ENCODE measurements at regions not wholly inside any gene's neighbourhood (a gene's known extent, or its start where the extent isn't known, plus 50 kb on each side); places are given as distances from the start of the nearest gene placed in this dataset.
"Not testable (repeated sequence)": the region's sequence is repeated elsewhere in the genome, so short reads cannot be mapped to it uniquely, and the experiment has no call there.

GRCh38 chr16:16559179-16559740 lies 180.3 kb downstream of the NPIPA7 start:
- H3K27ac ChIP-seq (ENCODE audit: low read depth, low read length); H3K36me3 ChIP-seq (ENCODE audit: control insufficient read depth in 5 of 5, insufficient read depth in 5 of 5, low read length in 5 of 5); H3K9ac ChIP-seq (ENCODE audit: low read length in 5 of 5); H3K4me3 ChIP-seq (ENCODE audit: low read depth in 1 of 5, low read length in 5 of 5); H3K9me3 ChIP-seq (ENCODE audit: control insufficient read depth in 5 of 5, low read length in 5 of 5); H3K27me3 ChIP-seq (ENCODE audit: control insufficient read depth in 5 of 5, insufficient read depth in 4 of 5, low read length in 5 of 5); H3K4me1 ChIP-seq (ENCODE audit: control insufficient read depth in 5 of 5, insufficient read depth in 5 of 5, low read length in 5 of 5): not testable (repeated sequence)

GRCh38 chr16:16561532-16561931 lies 182.6 kb downstream of the NPIPA7 start:
- not testable (repeated sequence) for H3K9me3 ChIP-seq (ENCODE audit: control insufficient read depth in 5 of 5, low read length in 5 of 5); H3K4me1 ChIP-seq (ENCODE audit: control insufficient read depth in 5 of 5, insufficient read depth in 5 of 5, low read length in 5 of 5); H3K4me3 ChIP-seq (ENCODE audit: low read depth in 1 of 5, low read length in 5 of 5); H3K27ac ChIP-seq (ENCODE audit: low read depth, low read length); H3K9ac ChIP-seq (ENCODE audit: low read length in 5 of 5); H3K27me3 ChIP-seq (ENCODE audit: control insufficient read depth in 5 of 5, insufficient read depth in 4 of 5, low read length in 5 of 5); H3K36me3 ChIP-seq (ENCODE audit: control insufficient read depth in 5 of 5, insufficient read depth in 5 of 5, low read length in 5 of 5)

DNA sequence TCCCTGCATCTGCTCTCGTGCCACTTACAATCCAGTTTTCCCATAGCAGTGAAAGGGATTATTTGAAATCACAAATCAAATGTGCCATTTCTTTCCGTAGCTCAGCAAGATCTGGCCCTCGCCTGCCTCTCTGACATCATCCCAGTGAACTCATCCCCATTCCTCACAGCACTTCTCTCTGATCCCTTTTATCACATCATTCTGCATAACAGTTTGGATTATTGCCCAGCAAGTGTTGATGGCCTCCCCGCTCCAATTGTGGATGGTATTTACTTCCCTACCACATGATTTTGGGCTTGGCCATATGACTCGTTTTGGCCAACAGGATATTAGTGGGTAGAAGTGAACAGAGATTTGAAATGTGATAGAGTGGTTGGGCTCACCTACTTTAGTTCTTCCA lies 185.0 kb downstream of the NPIPA7 start:
- H3K27me3 ChIP-seq (ENCODE audit: control insufficient read depth in 5 of 5, insufficient read depth in 4 of 5, low read length in 5 of 5); H3K4me3 ChIP-seq (ENCODE audit: low read depth in 1 of 5, low read length in 5 of 5); H3K27ac ChIP-seq (ENCODE audit: low read depth, low read length); H3K36me3 ChIP-seq (ENCODE audit: control insufficient read depth in 5 of 5, insufficient read depth in 5 of 5, low read length in 5 of 5); H3K9ac ChIP-seq (ENCODE audit: low read length in 5 of 5); H3K9me3 ChIP-seq (ENCODE audit: control insufficient read depth in 5 of 5, low read length in 5 of 5); H3K4me1 ChIP-seq (ENCODE audit: control insufficient read depth in 5 of 5, insufficient read depth in 5 of 5, low read length in 5 of 5): not testable (repeated sequence)

DNA sequence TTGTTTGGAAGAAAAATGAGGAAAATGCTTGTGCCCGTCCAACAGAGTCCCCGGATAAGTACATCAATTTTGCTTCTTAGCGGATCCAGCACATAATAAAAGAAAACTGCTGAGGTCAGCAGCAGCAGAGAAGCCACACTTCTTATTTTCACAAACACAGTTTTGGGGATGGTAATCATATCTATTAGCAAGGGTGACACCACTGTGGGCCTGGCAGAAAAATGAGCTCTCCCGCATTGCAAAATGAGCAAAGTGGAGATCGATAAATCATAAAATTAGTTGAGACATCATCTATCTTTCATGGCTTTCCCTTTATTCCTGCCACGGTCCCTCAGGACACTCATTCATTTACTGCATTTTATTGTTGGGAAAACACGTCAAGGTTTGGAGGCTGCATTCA lies 186.4 kb downstream of the NPIPA7 start:
- not testable (repeated sequence) for H3K9me3 ChIP-seq (ENCODE audit: control insufficient read depth in 5 of 5, low read length in 5 of 5); H3K36me3 ChIP-seq (ENCODE audit: control insufficient read depth in 5 of 5, insufficient read depth in 5 of 5, low read length in 5 of 5); H3K4me1 ChIP-seq (ENCODE audit: control insufficient read depth in 5 of 5, insufficient read depth in 5 of 5, low read length in 5 of 5); H3K4me3 ChIP-seq (ENCODE audit: low read depth in 1 of 5, low read length in 5 of 5); H3K27ac ChIP-seq (ENCODE audit: low read depth, low read length); H3K9ac ChIP-seq (ENCODE audit: low read length in 5 of 5); H3K27me3 ChIP-seq (ENCODE audit: control insufficient read depth in 5 of 5, insufficient read depth in 4 of 5, low read length in 5 of 5)

DNA sequence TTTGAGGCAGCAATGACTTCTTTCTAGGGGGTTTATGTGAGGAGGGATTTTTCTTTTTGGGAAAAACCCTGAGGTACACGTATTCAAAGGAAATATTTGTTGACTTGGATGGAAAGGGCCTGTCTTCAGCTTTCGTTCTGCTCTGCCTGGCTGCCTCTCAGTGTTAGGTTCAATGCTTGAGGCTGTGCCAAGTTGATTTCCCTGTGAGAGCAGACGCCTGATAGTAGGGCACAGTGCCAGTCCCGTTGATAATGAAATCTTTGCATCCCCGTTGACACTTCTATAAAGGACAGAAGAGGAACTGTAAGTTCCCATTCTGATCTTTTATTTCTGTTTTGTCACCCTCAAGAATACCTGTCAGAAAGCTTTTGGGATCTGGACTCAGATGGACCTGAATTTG lies 191.1 kb downstream of the NPIPA7 start:
- H3K27me3 ChIP-seq (ENCODE audit: control insufficient read depth in 5 of 5, insufficient read depth in 4 of 5, low read length in 5 of 5); H3K9me3 ChIP-seq (ENCODE audit: control insufficient read depth in 5 of 5, low read length in 5 of 5); H3K4me3 ChIP-seq (ENCODE audit: low read depth in 1 of 5, low read length in 5 of 5); H3K9ac ChIP-seq (ENCODE audit: low read length in 5 of 5); H3K4me1 ChIP-seq (ENCODE audit: control insufficient read depth in 5 of 5, insufficient read depth in 5 of 5, low read length in 5 of 5); H3K36me3 ChIP-seq (ENCODE audit: control insufficient read depth in 5 of 5, insufficient read depth in 5 of 5, low read length in 5 of 5); H3K27ac ChIP-seq (ENCODE audit: low read depth, low read length): not testable (repeated sequence)

DNA sequence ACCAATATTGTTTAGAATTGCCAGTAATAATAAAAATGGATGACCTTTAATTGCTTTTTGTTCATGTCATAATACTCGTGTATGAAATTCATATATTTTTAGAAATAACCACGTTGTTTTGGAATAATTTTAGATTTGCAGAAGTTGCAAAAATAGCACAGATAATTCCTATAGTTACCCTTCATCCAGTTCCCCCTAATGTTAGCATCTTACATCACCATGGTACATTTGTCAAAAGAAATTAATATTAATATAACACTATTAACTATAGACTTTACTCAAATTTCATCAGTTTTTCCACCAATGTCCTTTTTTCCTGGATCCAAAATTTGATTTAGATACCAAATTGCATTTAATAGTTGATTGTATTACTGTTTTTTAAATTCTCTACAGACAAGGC lies 191.9 kb downstream of the NPIPA7 start:
- H3K9me3 ChIP-seq (ENCODE audit: control insufficient read depth in 5 of 5, low read length in 5 of 5); H3K4me1 ChIP-seq (ENCODE audit: control insufficient read depth in 5 of 5, insufficient read depth in 5 of 5, low read length in 5 of 5); H3K27me3 ChIP-seq (ENCODE audit: control insufficient read depth in 5 of 5, insufficient read depth in 4 of 5, low read length in 5 of 5); H3K36me3 ChIP-seq (ENCODE audit: control insufficient read depth in 5 of 5, insufficient read depth in 5 of 5, low read length in 5 of 5); H3K4me3 ChIP-seq (ENCODE audit: low read depth in 1 of 5, low read length in 5 of 5); H3K27ac ChIP-seq (ENCODE audit: low read depth, low read length); H3K9ac ChIP-seq (ENCODE audit: low read length in 5 of 5): not testable (repeated sequence)

DNA sequence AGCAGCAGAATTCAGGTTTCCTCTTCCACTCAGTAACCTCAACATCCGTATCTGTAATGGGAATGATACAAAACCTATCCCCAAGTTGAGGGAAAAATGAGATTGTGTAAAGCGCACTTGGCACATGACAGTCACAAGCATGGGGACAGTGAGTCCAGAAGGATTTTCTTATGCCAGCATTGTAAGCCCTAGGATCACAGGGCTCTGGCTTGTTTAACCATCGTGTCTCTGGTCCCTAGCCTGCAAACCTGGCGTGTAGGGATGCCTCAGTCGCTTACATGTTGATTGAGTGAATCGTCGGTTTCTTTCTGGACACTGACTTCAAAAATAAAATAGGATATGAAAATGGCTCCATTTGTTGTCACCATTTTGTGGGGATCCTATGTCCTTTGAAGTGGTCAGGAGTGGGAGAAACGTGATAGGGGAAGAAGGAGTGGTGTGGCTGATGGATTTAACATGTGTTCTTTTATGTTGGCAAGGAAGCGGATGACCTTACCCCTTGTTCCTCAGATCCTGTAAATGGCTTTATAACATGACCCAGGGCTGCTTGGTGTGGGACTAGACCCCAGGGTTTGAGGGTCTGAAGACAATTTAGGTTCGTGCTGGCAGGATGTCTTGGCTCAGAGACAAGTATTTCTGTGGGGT lies 193.3 kb downstream of the NPIPA7 start:
- not testable (repeated sequence) for H3K4me3 ChIP-seq (ENCODE audit: low read depth in 1 of 5, low read length in 5 of 5); H3K36me3 ChIP-seq (ENCODE audit: control insufficient read depth in 5 of 5, insufficient read depth in 5 of 5, low read length in 5 of 5); H3K4me1 ChIP-seq (ENCODE audit: control insufficient read depth in 5 of 5, insufficient read depth in 5 of 5, low read length in 5 of 5); H3K27ac ChIP-seq (ENCODE audit: low read depth, low read length); H3K9me3 ChIP-seq (ENCODE audit: control insufficient read depth in 5 of 5, low read length in 5 of 5); H3K27me3 ChIP-seq (ENCODE audit: control insufficient read depth in 5 of 5, insufficient read depth in 4 of 5, low read length in 5 of 5); H3K9ac ChIP-seq (ENCODE audit: low read length in 5 of 5)

DNA sequence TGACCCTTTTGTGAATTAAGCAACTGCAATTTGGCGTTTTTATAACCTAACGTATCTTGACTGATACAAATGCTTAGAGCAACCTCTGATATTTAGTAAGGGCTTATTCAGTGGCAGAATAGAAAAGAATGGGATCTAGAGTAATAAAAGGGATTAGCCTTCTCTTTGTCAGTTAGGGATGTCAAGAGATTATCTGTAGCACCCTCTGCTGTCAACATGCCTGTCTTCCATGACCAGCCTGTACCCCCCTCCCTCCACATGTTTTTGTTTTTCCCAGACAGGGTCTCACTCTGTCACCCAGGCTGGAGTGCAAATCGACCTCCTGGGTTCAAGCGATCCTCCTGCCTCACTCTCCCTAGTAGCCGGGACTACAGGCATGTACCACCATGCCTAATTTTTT lies 198.1 kb downstream of the NPIPA7 start:
- not testable (repeated sequence) for H3K36me3 ChIP-seq (ENCODE audit: control insufficient read depth in 5 of 5, insufficient read depth in 5 of 5, low read length in 5 of 5); H3K4me3 ChIP-seq (ENCODE audit: low read depth in 1 of 5, low read length in 5 of 5); H3K27me3 ChIP-seq (ENCODE audit: control insufficient read depth in 5 of 5, insufficient read depth in 4 of 5, low read length in 5 of 5); H3K4me1 ChIP-seq (ENCODE audit: control insufficient read depth in 5 of 5, insufficient read depth in 5 of 5, low read length in 5 of 5); H3K9me3 ChIP-seq (ENCODE audit: control insufficient read depth in 5 of 5, low read length in 5 of 5); H3K27ac ChIP-seq (ENCODE audit: low read depth, low read length); H3K9ac ChIP-seq (ENCODE audit: low read length in 5 of 5)

- H3K9ac ChIP-seq (ENCODE audit: low read length in 5 of 5): no peak overlapping the region
- no peak overlapping the region for H3K4me3 ChIP-seq (ENCODE audit: low read depth in 1 of 5, low read length in 5 of 5)
- H3K36me3 ChIP-seq (ENCODE audit: control insufficient read depth in 5 of 5, insufficient read depth in 5 of 5, low read length in 5 of 5): no peaks in the 10 kb centered on the region
- no peaks in the 10 kb centered on the region for H3K9me3 ChIP-seq (ENCODE audit: control insufficient read depth in 5 of 5, low read length in 5 of 5)
- H3K27ac ChIP-seq (ENCODE audit: low read depth, low read length): no peak overlapping the region
- no peaks in the 10 kb centered on the region for H3K27me3 ChIP-seq (ENCODE audit: control insufficient read depth in 5 of 5, insufficient read depth in 4 of 5, low read length in 5 of 5)
- no peaks in the 10 kb centered on the region for H3K4me1 ChIP-seq (ENCODE audit: control insufficient read depth in 5 of 5, insufficient read depth in 5 of 5, low read length in 5 of 5)
Measured at GRCh38 chr16:16578701-16579100, 199.8 kb downstream of the NPIPA7 start.

DNA sequence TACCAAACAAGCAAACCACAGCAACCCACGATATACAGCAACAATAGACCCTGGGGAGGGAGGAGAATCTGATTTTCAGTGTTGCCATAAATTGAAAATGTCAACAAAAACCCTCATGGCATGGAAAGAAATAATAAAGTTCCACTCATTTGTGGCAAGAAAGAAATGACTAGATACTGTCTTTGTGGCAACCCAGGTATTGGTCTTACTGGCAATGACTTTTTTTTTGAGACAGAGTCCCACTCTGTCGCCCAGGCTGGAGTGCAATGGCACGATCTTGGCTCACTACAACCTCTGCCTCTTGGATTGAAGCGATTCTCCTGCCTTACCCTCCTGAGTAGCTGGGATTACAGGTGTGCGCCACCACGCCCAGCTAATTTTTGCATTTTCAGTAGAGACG lies 204.0 kb downstream of the NPIPA7 start:
- not testable (repeated sequence) for H3K9me3 ChIP-seq (ENCODE audit: control insufficient read depth in 5 of 5, low read length in 5 of 5); H3K27me3 ChIP-seq (ENCODE audit: control insufficient read depth in 5 of 5, insufficient read depth in 4 of 5, low read length in 5 of 5); H3K27ac ChIP-seq (ENCODE audit: low read depth, low read length); H3K4me3 ChIP-seq (ENCODE audit: low read depth in 1 of 5, low read length in 5 of 5); H3K9ac ChIP-seq (ENCODE audit: low read length in 5 of 5); H3K4me1 ChIP-seq (ENCODE audit: control insufficient read depth in 5 of 5, insufficient read depth in 5 of 5, low read length in 5 of 5); H3K36me3 ChIP-seq (ENCODE audit: control insufficient read depth in 5 of 5, insufficient read depth in 5 of 5, low read length in 5 of 5)
